ENCODE measurements at regions not wholly inside any gene's neighbourhood (a gene's known extent, or its start where the extent isn't known, plus 50 kb on each side); places are given as distances from the start of the nearest gene placed in this dataset.

- Mint-ChIP-seq H3K4me1 (ENCODE audit: low read depth) (peaks cover 11% of the 10 kb centered on the region), H3K4me3 (no peak overlapping the region), H3K27ac (peak overlapping the region; percentile 44), H3K9me3 (no peaks in the 10 kb centered on the region), H3K27me3 (no peaks in the 10 kb centered on the region), H3K36me3 (ENCODE audit: low read depth) (no peaks in the 10 kb centered on the region)
- ChIA-PET POLR2A (no interaction called here), CTCF (no interaction called here)
- ATAC-seq (no peak), DNase-seq (no peak)
- no peak for TF ChIP-seq CTCF (IDR thresholded peaks at IDR 0.05)
- intact Hi-C loops (cut with micrococcal nuclease), result no loop called here
Measured at GRCh38 chr3:30228302-30228631, 378.1 kb upstream of the TGFBR2 start.

GRCh38 chr3:30231277-30232141 lies 374.9 kb upstream of the TGFBR2 start:
- POLR2A ChIA-PET, result interaction anchor here (0.8 kb wide), 1 partner anchor 9 kb away, joined by 3 read pairs; no protein-coding TSS in a partner anchor
- intact Hi-C loops (cut with micrococcal nuclease), result no loop called here
- H3K9me3 Mint-ChIP-seq, result no peaks in the 10 kb centered on the region

GRCh38 chr3:30232142-30232541 lies 374.3 kb upstream of the TGFBR2 start:
- ChIA-PET POLR2A (interaction anchor here (0.8 kb wide), 1 partner anchor 8 kb away, joined by 3 read pairs; no protein-coding TSS in a partner anchor), CTCF (no interaction called here)
- ATAC-seq (no peak), DNase-seq (no peak)
- H3K9me3 Mint-ChIP-seq, result no peaks in the 10 kb centered on the region
- TF ChIP-seq CTCF (IDR thresholded peaks at IDR 0.05), result no peak
- H3K4me1 Mint-ChIP-seq (ENCODE audit: low read depth), result peaks cover 11% of the 10 kb centered on the region
- no peaks in the 10 kb centered on the region for H3K36me3 Mint-ChIP-seq (ENCODE audit: low read depth)
- no peak overlapping the region for H3K4me3 Mint-ChIP-seq
- H3K27ac Mint-ChIP-seq, result no peak overlapping the region
- H3K27me3 Mint-ChIP-seq, result no peaks in the 10 kb centered on the region
- intact Hi-C loops (cut with micrococcal nuclease), result no loop called here

More at GRCh38 chr3:30231277-30232141, 374.9 kb upstream of the TGFBR2 start:
- Mint-ChIP-seq H3K27me3 (no peaks in the 10 kb centered on the region), H3K4me1 (ENCODE audit: low read depth) (peaks cover 11% of the 10 kb centered on the region), H3K4me3 (no peak overlapping the region), H3K36me3 (ENCODE audit: low read depth) (no peaks in the 10 kb centered on the region), H3K27ac (no peak overlapping the region)
- no peak for DNase-seq
- ATAC-seq, result no peak
- CTCF ChIA-PET, result interaction anchor here (1.2 kb wide), 1 partner anchor 32 kb away, joined by 4 read pairs; no protein-coding TSS in a partner anchor
- TF ChIP-seq CTCF (IDR thresholded peaks at IDR 0.05), result no peak

- H3K4me1 Mint-ChIP-seq (ENCODE audit: low read depth), result no peaks in the 10 kb centered on the region
- CTCF ChIA-PET, result interaction anchor here (0.9 to 1.2 kb wide), 4 partner anchors 9 to 36 kb away, joined by 3 to 4 read pairs (median 3); no protein-coding TSS in a partner anchor
- ATAC-seq, result no peak
- TF ChIP-seq CTCF (IDR thresholded peaks at IDR 0.05), result no peak
- POLR2A ChIA-PET, result no interaction called here
- no peaks in the 10 kb centered on the region for H3K27me3 Mint-ChIP-seq
- no peak for DNase-seq
- H3K36me3 Mint-ChIP-seq (ENCODE audit: low read depth), result no peaks in the 10 kb centered on the region
- H3K27ac Mint-ChIP-seq, result no peak overlapping the region
- no peak overlapping the region for H3K4me3 Mint-ChIP-seq
- intact Hi-C loops (cut with micrococcal nuclease), result no loop called here
- H3K9me3 Mint-ChIP-seq, result no peaks in the 10 kb centered on the region
Measured at GRCh38 chr3:30233913-30234646, 372.3 kb upstream of the TGFBR2 start.

GRCh38 chr3:30236011-30236410 lies 370.4 kb upstream of the TGFBR2 start:
- CTCF ChIA-PET, result interaction anchor here (1.1 to 1.7 kb wide), 3 partner anchors 12 to 37 kb away, joined by 3 to 4 read pairs (median 3); no protein-coding TSS in a partner anchor

More at GRCh38 chr3:30236011-30236410, 370.4 kb upstream of the TGFBR2 start:
- ATAC-seq (no peak), DNase-seq (no peak)
- POLR2A ChIA-PET, result no interaction called here
- no peak overlapping the region for H3K27ac Mint-ChIP-seq
- H3K4me3 Mint-ChIP-seq, result no peak overlapping the region
- H3K4me1 Mint-ChIP-seq (ENCODE audit: low read depth), result no peaks in the 10 kb centered on the region
- no peaks in the 10 kb centered on the region for H3K9me3 Mint-ChIP-seq
- H3K27me3 Mint-ChIP-seq, result no peaks in the 10 kb centered on the region
- no peak for TF ChIP-seq CTCF (IDR thresholded peaks at IDR 0.05)
- H3K36me3 Mint-ChIP-seq (ENCODE audit: low read depth), result no peaks in the 10 kb centered on the region
- intact Hi-C loops (cut with micrococcal nuclease), result no loop called here

All from activated CD8-positive, alpha-beta T cell treated with anti-CD3 and anti-CD28 coated beads for 36 hours (primary cell).